CD4-positive, alpha-beta T cell (primary cell): ENCODE measurements at regions not wholly inside any gene's neighbourhood (a gene's known extent, or its start where the extent isn't known, plus 50 kb on each side); places are given as distances from the start of the nearest gene placed in this dataset.
"Not testable (repeated sequence)": the region's sequence is repeated elsewhere in the genome, so short reads cannot be mapped to it uniquely, and the experiment has no call there.

ENCODE experiments used
- ATAC-seq: fragments of 200-7000 bp; cut with Tn5 transposase; one replicate; pipeline ENCODE4 v1.10.0; 2022; ENCODE audit warnings: mild to moderate bottlenecking; ENCODE audit not compliant: poor library complexity
- CTCF ChIA-PET: fragments of 350-600 bp; sonication (Branson Sonifier 250); formaldehyde crosslinking; loops from one replicate; lab custom pipeline; 2021; ENCODE audit warnings: antibody characterized with exemption, inconsistent platforms; lab: Charles Lee
- POLR2A ChIA-PET: fragments of 350-600 bp; sonication (Branson Sonifier 250); formaldehyde crosslinking; loops from one replicate; lab custom pipeline; 2021; ENCODE audit warnings: antibody characterized with exemption, inconsistent platforms; lab: Charles Lee
- DNase-seq, 14 experiments: peaks; one replicate each; pipeline ENCODE4 v3.0.0-alpha.2; 2013 to 2020; ENCODE audit warnings: mixed read lengths in 2 of 14
- H3K27ac ChIP-seq, 2 donors: one replicate each; pipeline versions ENCODE4 v1.5.1 to v1.7.0; 2013; ENCODE audit warnings: low read length in 2 of 2, low read depth in 1 of 2, mild to moderate bottlenecking in 1 of 2
- H3K27me3 ChIP-seq, 2 experiments: 1 replicate in 1 of 2; 2 replicates in 1 of 2; pipeline versions ENCODE4 v1.6.1 to v1.7.0; 2013; ENCODE audit warnings: low read length in 2 of 2, control low read depth in 1 of 2, mild to moderate bottlenecking in 1 of 2, moderate library complexity in 1 of 2; ENCODE audit not compliant: insufficient read depth in 2 of 2, control insufficient read depth in 1 of 2
- H3K36me3 ChIP-seq: one replicate; pipeline ENCODE4 v1.6.1; 2013; ENCODE audit warnings: low read length, control low read depth; ENCODE audit not compliant: insufficient read depth
- H3K4me1 ChIP-seq: one replicate; pipeline ENCODE4 v1.6.1; 2013; ENCODE audit warnings: low read length, control low read depth; ENCODE audit not compliant: insufficient read depth
- H3K4me3 ChIP-seq: one replicate; pipeline ENCODE4 v1.5.1; 2013; ENCODE audit warnings: mild to moderate bottlenecking, low read length, moderate library complexity
- H3K9me3 ChIP-seq, 2 experiments: 1 replicate in 1 of 2; 2 replicates in 1 of 2; pipeline versions ENCODE4 v1.6.1 to v1.7.0; 2013; ENCODE audit warnings: low read length in 2 of 2, mild to moderate bottlenecking in 2 of 2, control low read depth in 1 of 2, moderate library complexity in 1 of 2; ENCODE audit not compliant: control insufficient read depth in 1 of 2, insufficient read depth in 1 of 2
- H3K27ac Mint-ChIP-seq: one replicate; pipeline ENCODE4 v1.8.0; 2020; ENCODE audit warnings: mixed read lengths
- H3K27me3 Mint-ChIP-seq: one replicate; pipeline ENCODE4 v1.8.0; 2021; ENCODE audit warnings: mixed read lengths
- H3K36me3 Mint-ChIP-seq: one replicate; pipeline ENCODE4 v1.8.0; 2021; ENCODE audit warnings: low read depth, mixed read lengths
- H3K4me1 Mint-ChIP-seq: one replicate; pipeline ENCODE4 v1.8.0; 2021; ENCODE audit warnings: low read depth, mixed read lengths
- H3K4me3 Mint-ChIP-seq: one replicate; pipeline ENCODE4 v1.8.0; 2020; ENCODE audit warnings: mild to moderate bottlenecking, mixed read lengths
- H3K9me3 Mint-ChIP-seq: one replicate; pipeline ENCODE4 v1.8.0; 2020; ENCODE audit warnings: mixed read lengths
- CTCF ChIP-seq: fragments of 200-600 bp; IDR thresholded peaks from one replicate; pipeline ENCODE4 v1.8.0; 2022; ENCODE audit warnings: antibody characterized with exemption, mild to moderate bottlenecking
- intact Hi-C, 2 experiments: fragments of 100-400 bp; cut with DNase I in 1 of 2; cut with micrococcal nuclease in 1 of 2; formaldehyde crosslinking; loops; one replicate each; pipeline versions ENCODE4 v1.15.1 to v1.9.0; 2023 to 2025; cut with DNase I, micrococcal nuclease

GRCh38 chr1:166305371-166305770, 138.6 kb upstream of the FAM78B start:
- H3K4me1 Mint-ChIP-seq = no peaks in the 10 kb centered on the region

GRCh38 chr1:166307261-166308188, 140.7 kb upstream of the FAM78B start:
- intact Hi-C loops = no loop called here
- H3K27ac Mint-ChIP-seq = no peak overlapping the region
- POLR2A ChIA-PET = no interaction called here

More at GRCh38 chr1:166305371-166305770, 138.6 kb upstream of the FAM78B start:
- Histone ChIP-seq H3K27ac (no peak overlapping the region), H3K4me3 (no peak overlapping the region), H3K27me3 (no peaks in the 10 kb centered on the region), H3K36me3 (no peaks in the 10 kb centered on the region), H3K9me3 (no peaks in the 10 kb centered on the region), H3K4me1 (no peaks in the 10 kb centered on the region)
- DNase-seq (no peak), ATAC-seq (no peak)
- no peaks in the 10 kb centered on the region for H3K36me3 Mint-ChIP-seq
- no peaks in the 10 kb centered on the region for H3K9me3 Mint-ChIP-seq
- no peak for TF ChIP-seq CTCF
- no peaks in the 10 kb centered on the region for H3K27me3 Mint-ChIP-seq
- CTCF ChIA-PET = no interaction called here
- intact Hi-C loops = no loop called here
- no peak overlapping the region for H3K4me3 Mint-ChIP-seq
- POLR2A ChIA-PET = no interaction called here
- H3K27ac Mint-ChIP-seq = no peak overlapping the region

GRCh38 chr1:166316306-166316705, 149.5 kb upstream of the FAM78B start:
- H3K4me3 Mint-ChIP-seq, POLR2A ChIA-PET, H3K4me1 Mint-ChIP-seq, H3K9me3 Mint-ChIP-seq, H3K36me3 Mint-ChIP-seq, H3K27me3 Mint-ChIP-seq, ATAC-seq, CTCF ChIA-PET, H3K4me3 ChIP-seq, H3K27ac Mint-ChIP-seq, DNase-seq, H3K27me3 ChIP-seq, intact Hi-C loops, H3K36me3 ChIP-seq, H3K9me3 ChIP-seq, H3K27ac ChIP-seq, H3K4me1 ChIP-seq: not testable (repeated sequence)

More at GRCh38 chr1:166307261-166308188, 140.7 kb upstream of the FAM78B start:
- ATAC-seq (no peak), DNase-seq (no peak)
- Histone ChIP-seq H3K36me3 (no peaks in the 10 kb centered on the region), H3K4me1 (no peaks in the 10 kb centered on the region), H3K27me3 (no peaks in the 10 kb centered on the region), H3K4me3 (no peak overlapping the region), H3K9me3 (no peaks in the 10 kb centered on the region), H3K27ac (no peak overlapping the region)
- Mint-ChIP-seq H3K4me1 (no peaks in the 10 kb centered on the region), H3K9me3 (no peaks in the 10 kb centered on the region), H3K36me3 (no peaks in the 10 kb centered on the region), H3K4me3 (no peak overlapping the region), H3K27me3 (no peaks in the 10 kb centered on the region)
- no peak for TF ChIP-seq CTCF
- CTCF ChIA-PET = no interaction called here
